Prostate gland (tissue), 2 donors: ENCODE measurements at regions not wholly inside any gene's neighbourhood (a gene's known extent, or its start where the extent isn't known, plus 50 kb on each side); places are given as distances from the start of the nearest gene placed in this dataset.

Experiments used
- CTCF ChIP-seq, 4 experiments: fragments of 200-600 bp in 2 of 4; fragments of 450-650 bp in 2 of 4; sonication (generic) in 2 of 4; IDR thresholded peaks; 1 replicate in 3 of 4; 2 replicates in 1 of 4; pipeline ENCODE4 v1.5.1; 2016 to 2019; ENCODE audit warnings: antibody characterized with exemption in 4 of 4, mild to moderate bottlenecking in 2 of 4, moderate library complexity in 2 of 4
- POLR2AphosphoS5 ChIP-seq: sonication (generic); formaldehyde crosslinking; IDR thresholded peaks from one replicate; pipeline ENCODE4 v1.6.1; 2017; ENCODE audit warnings: antibody characterized with exemption

DNA sequence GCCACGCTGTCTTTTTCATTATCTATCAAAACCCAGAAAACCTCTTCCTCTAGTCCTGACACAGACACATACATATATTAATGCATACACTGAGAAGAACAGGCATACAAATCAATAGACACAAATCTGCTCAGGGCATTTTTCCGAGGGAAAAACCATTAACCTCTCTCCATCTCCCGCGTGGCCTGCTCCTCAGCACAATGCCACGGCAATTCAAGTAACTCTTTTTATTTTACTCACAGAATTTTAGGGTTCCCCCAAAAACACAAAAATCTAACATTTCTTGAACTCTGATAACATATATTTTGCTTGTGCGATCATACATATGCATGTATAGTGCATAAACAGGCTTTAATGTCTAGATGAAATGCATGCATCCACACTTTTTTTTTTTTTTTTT is 110.8 kb upstream of the NSMCE3 start:
- no peak for TF ChIP-seq CTCF (IDR thresholded peaks at IDR 0.05)
- TF ChIP-seq POLR2AphosphoS5: no peak
